Neural progenitor cell (in vitro differentiated cells): ENCODE measurements at regions not wholly inside any gene's neighbourhood (a gene's known extent, or its start where the extent isn't known, plus 50 kb on each side); places are given as distances from the start of the nearest gene placed in this dataset.

ENCODE experiments used
- EZH2 ChIP-seq: fragments of 200-600 bp; sonication (generic); IDR thresholded peaks from 2 replicates; pipeline ENCODE4 v1.6.1; 2017; ENCODE audit warnings: antibody characterized with exemption, mild to moderate bottlenecking, moderate library complexity
- EZH2phosphoT487 ChIP-seq: fragments of 200-600 bp; sonication (generic); IDR thresholded peaks from 2 replicates; pipeline ENCODE4 v1.6.1; 2017; ENCODE audit warnings: antibody characterized with exemption
- TF ChIP-seq, protein P1 (sequence below): fragments of 200-600 bp; sonication (generic); IDR thresholded peaks from 2 replicates; pipeline ENCODE4 v1.5.1; 2017; ENCODE audit warnings: antibody characterized with exemption, mild to moderate bottlenecking

DNA sequence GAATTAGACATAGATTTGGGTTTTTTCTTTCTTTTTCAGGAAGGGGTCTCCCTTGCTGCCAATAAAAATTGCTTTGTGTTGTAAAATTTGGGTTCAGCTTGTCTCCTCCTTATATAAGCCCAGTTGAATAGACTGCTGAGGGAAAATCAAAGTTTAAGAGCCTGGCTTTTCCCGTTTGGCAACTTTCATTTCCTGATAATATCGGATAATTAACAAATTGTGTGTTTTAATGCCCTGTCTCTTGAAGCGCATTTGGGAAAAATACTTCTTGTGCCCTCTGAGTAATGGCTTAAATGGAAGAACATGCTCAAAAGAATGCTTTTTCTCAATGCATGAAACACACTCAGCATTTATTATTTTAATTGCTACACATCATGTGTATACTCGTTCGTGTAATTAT, 198.0 kb upstream of the DCN start:
- TF ChIP-seq, protein P1, sequence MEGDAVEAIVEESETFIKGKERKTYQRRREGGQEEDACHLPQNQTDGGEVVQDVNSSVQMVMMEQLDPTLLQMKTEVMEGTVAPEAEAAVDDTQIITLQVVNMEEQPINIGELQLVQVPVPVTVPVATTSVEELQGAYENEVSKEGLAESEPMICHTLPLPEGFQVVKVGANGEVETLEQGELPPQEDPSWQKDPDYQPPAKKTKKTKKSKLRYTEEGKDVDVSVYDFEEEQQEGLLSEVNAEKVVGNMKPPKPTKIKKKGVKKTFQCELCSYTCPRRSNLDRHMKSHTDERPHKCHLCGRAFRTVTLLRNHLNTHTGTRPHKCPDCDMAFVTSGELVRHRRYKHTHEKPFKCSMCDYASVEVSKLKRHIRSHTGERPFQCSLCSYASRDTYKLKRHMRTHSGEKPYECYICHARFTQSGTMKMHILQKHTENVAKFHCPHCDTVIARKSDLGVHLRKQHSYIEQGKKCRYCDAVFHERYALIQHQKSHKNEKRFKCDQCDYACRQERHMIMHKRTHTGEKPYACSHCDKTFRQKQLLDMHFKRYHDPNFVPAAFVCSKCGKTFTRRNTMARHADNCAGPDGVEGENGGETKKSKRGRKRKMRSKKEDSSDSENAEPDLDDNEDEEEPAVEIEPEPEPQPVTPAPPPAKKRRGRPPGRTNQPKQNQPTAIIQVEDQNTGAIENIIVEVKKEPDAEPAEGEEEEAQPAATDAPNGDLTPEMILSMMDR = no peak
- TF ChIP-seq EZH2phosphoT487 (no peak), EZH2 (no peak)
